H9 (cell line): ENCODE measurements at regions not wholly inside any gene's neighbourhood (a gene's known extent, or its start where the extent isn't known, plus 50 kb on each side); places are given as distances from the start of the nearest gene placed in this dataset.

Source experiments
- DNase-seq: peaks from one replicate; pipeline ENCODE4 v3.0.0-alpha.2; 2017
- H2AFZ ChIP-seq: one replicate; pipeline ENCODE4 v1.6.1; 2013; ENCODE audit warnings: mild to moderate bottlenecking, low read length, control low read depth, moderate library complexity
- H2AK5ac ChIP-seq: 2 replicates; pipeline ENCODE4 v1.6.1; 2013; ENCODE audit warnings: low read length, control low read depth, mixed read lengths; ENCODE audit not compliant: insufficient read length
- H2BK120ac ChIP-seq: one replicate; pipeline ENCODE4 v1.6.1; 2013; ENCODE audit warnings: low read depth, mild to moderate bottlenecking, low read length, control low read depth, inconsistent platforms; ENCODE audit not compliant: poor library complexity, severe bottlenecking
- H2BK12ac ChIP-seq: 2 replicates; pipeline ENCODE4 v1.6.1; 2013; ENCODE audit warnings: low read length, control low read depth, mixed read lengths, low read depth; ENCODE audit not compliant: insufficient read length
- H2BK15ac ChIP-seq: 2 replicates; pipeline ENCODE4 v1.6.1; 2013; ENCODE audit warnings: low read depth, low read length, control low read depth
- H2BK20ac ChIP-seq: one replicate; pipeline ENCODE4 v1.6.1; 2013; ENCODE audit warnings: low read depth, mild to moderate bottlenecking, low read length, control low read depth, inconsistent platforms; ENCODE audit not compliant: poor library complexity, severe bottlenecking
- H2BK5ac ChIP-seq: 2 replicates; pipeline ENCODE4 v1.6.1; 2013; ENCODE audit warnings: low read length, control low read depth, mixed read lengths; ENCODE audit not compliant: insufficient read length
- H3K14ac ChIP-seq: 2 replicates; pipeline ENCODE4 v1.6.1; 2013; ENCODE audit warnings: low read length, control low read depth; ENCODE audit not compliant: insufficient read depth
- H3K18ac ChIP-seq: 2 replicates; pipeline ENCODE4 v1.6.1; 2013; ENCODE audit warnings: low read depth, mild to moderate bottlenecking, mixed read lengths, low read length, control low read depth; ENCODE audit not compliant: insufficient read length
- H3K23ac ChIP-seq: 2 replicates; pipeline ENCODE4 v1.6.1; 2013; ENCODE audit warnings: low read length, control low read depth, mixed read lengths, low read depth; ENCODE audit not compliant: insufficient read length
- H3K23me2 ChIP-seq: 2 replicates; pipeline ENCODE4 v1.6.1; 2013; ENCODE audit warnings: low read depth, mild to moderate bottlenecking, mixed read lengths, low read length, control low read depth; ENCODE audit not compliant: insufficient read length, poor library complexity, severe bottlenecking
- H3K27ac ChIP-seq: 2 replicates; pipeline ENCODE4 v1.5.1; 2013; ENCODE audit warnings: low read length, control low read depth, mixed read lengths, low read depth; ENCODE audit not compliant: insufficient read length
- H3K27me3 ChIP-seq: 2 replicates; pipeline ENCODE4 v1.6.1; 2013; ENCODE audit warnings: low read length, control low read depth, inconsistent platforms; ENCODE audit not compliant: insufficient read depth
- H3K4ac ChIP-seq: 2 replicates; pipeline ENCODE4 v1.6.1; 2013; ENCODE audit warnings: low read depth, mild to moderate bottlenecking, control low read depth, inconsistent platforms, low read length, moderate library complexity
- H3K4me1 ChIP-seq: 2 replicates; pipeline ENCODE4 v1.6.1; 2013; ENCODE audit warnings: low read length, control low read depth, inconsistent platforms; ENCODE audit not compliant: insufficient read depth
- H3K4me2 ChIP-seq: 2 replicates; pipeline ENCODE4 v1.6.1; 2013; ENCODE audit warnings: low read length, control low read depth, mixed read lengths; ENCODE audit not compliant: insufficient read length, insufficient read depth
- H3K56ac ChIP-seq: 2 replicates; pipeline ENCODE4 v1.6.1; 2013; ENCODE audit warnings: low read depth, mild to moderate bottlenecking, mixed read lengths, low read length, control low read depth; ENCODE audit not compliant: insufficient read length
- H3K79me1 ChIP-seq: 2 replicates; pipeline ENCODE4 v1.6.1; 2013; ENCODE audit warnings: low read depth, mild to moderate bottlenecking, moderate library complexity, low read length, control low read depth, inconsistent platforms; ENCODE audit not compliant: insufficient read depth, poor library complexity, severe bottlenecking
- H3K79me2 ChIP-seq: 2 replicates; pipeline ENCODE4 v1.6.1; 2013; ENCODE audit warnings: low read length, control low read depth, inconsistent platforms; ENCODE audit not compliant: insufficient read depth
- H3K9ac ChIP-seq: 2 replicates; pipeline ENCODE4 v1.6.1; 2013; ENCODE audit warnings: low read length, control low read depth, mixed read lengths; ENCODE audit not compliant: insufficient read length; ENCODE audit errors: extremely low read depth
- H3K9me3 ChIP-seq: one replicate; pipeline ENCODE4 v1.6.1; 2013; ENCODE audit warnings: low read depth, low read length, inconsistent platforms; ENCODE audit not compliant: control insufficient read depth
- H3T11ph ChIP-seq: one replicate; pipeline ENCODE4 v1.6.1; 2013; ENCODE audit warnings: mild to moderate bottlenecking, low read length, control low read depth, inconsistent platforms
- H4K20me1 ChIP-seq: one replicate; pipeline ENCODE4 v1.6.1; 2013; ENCODE audit not compliant: control insufficient read depth, insufficient read length, insufficient read depth
- H4K5ac ChIP-seq: 2 replicates; pipeline ENCODE4 v1.6.1; 2013; ENCODE audit warnings: low read depth, mild to moderate bottlenecking, mixed read lengths, low read length, control low read depth; ENCODE audit not compliant: insufficient read length
- H4K8ac ChIP-seq: replicated peaks from 2 replicates; pipeline ENCODE4 v1.6.1; 2013; ENCODE audit warnings: low read length, control low read depth, mixed read lengths, low read depth; ENCODE audit not compliant: insufficient read length
- H4K91ac ChIP-seq: 2 replicates; pipeline ENCODE4 v1.6.1; 2013; ENCODE audit warnings: low read depth, mild to moderate bottlenecking, moderate library complexity, mixed read lengths, low read length, control low read depth; ENCODE audit not compliant: insufficient read length
- H3K27ac Mint-ChIP-seq, 3 experiments: 2 replicates in 2 of 3; 3 replicates in 1 of 3; pipeline ENCODE4 v1.8.0; 2020 to 2021; ENCODE audit warnings: mixed read lengths in 3 of 3, mild to moderate bottlenecking in 1 of 3, moderate library complexity in 1 of 3
- H3K27me3 Mint-ChIP-seq: 2 replicates; pipeline ENCODE4 v1.8.0; 2021; ENCODE audit warnings: low read depth, mild to moderate bottlenecking, moderate library complexity, mixed read lengths
- H3K36me3 Mint-ChIP-seq, 3 experiments: 2 replicates in 2 of 3; 3 replicates in 1 of 3; pipeline ENCODE4 v1.8.0; 2020 to 2021; ENCODE audit warnings: low read depth in 3 of 3, mixed read lengths in 3 of 3; ENCODE audit not compliant: insufficient read depth in 1 of 3
- H3K4me1 Mint-ChIP-seq, 2 experiments: 2 replicates each; pipeline ENCODE4 v1.8.0; 2020; ENCODE audit warnings: mixed read lengths in 2 of 2
- H3K4me3 Mint-ChIP-seq, 2 experiments: 2 replicates in 1 of 2; 3 replicates in 1 of 2; pipeline ENCODE4 v1.8.0; 2020 to 2021; ENCODE audit warnings: mild to moderate bottlenecking in 2 of 2, mixed read lengths in 2 of 2, moderate library complexity in 1 of 2
- H3K9me3 Mint-ChIP-seq, 2 experiments: 2 replicates in 1 of 2; 3 replicates in 1 of 2; pipeline ENCODE4 v1.8.0; 2020; ENCODE audit warnings: mild to moderate bottlenecking in 2 of 2, mixed read lengths in 2 of 2, moderate library complexity in 1 of 2
- CTCF ChIP-seq: fragments of 200-600 bp; sonication (generic); conservative IDR thresholded peaks from 3 replicates; pipeline ENCODE4 v1.8.0; 2021; ENCODE audit warnings: antibody characterized with exemption, mild to moderate bottlenecking
- WGBS: extraction: QIAGEN DNeasy Blood & Tissue Kit; methylation state at CpG from one replicate; pipeline ENCODE4 v1.1.7; 2013; ENCODE audit warnings: missing lambda C conversion rate, low lambda C conversion rate, mixed read lengths; ENCODE audit not compliant: insufficient read length; ENCODE audit errors: extremely low coverage; 5-methylcytosine and 5-hydroxymethylcytosine counted together

- H2BK20ac ChIP-seq: no peak overlapping the region
- no peak overlapping the region for H3K4ac ChIP-seq
- no peak overlapping the region for H3K18ac ChIP-seq
- H3K4me1 Mint-ChIP-seq: peaks cover 5% of the 10 kb centered on the region in 2 experiments
- H3K56ac ChIP-seq: no peak overlapping the region
- H2AFZ ChIP-seq: no peak overlapping the region
- no peak overlapping the region for H3T11ph ChIP-seq
- H3K79me2 ChIP-seq: no peaks in the 10 kb centered on the region
- H3K27ac ChIP-seq: no peak overlapping the region
- no peaks in the 10 kb centered on the region for H4K20me1 ChIP-seq
- H4K91ac ChIP-seq: no peak overlapping the region
- H2BK15ac ChIP-seq: no peak overlapping the region
- no peak overlapping the region for H3K4me2 ChIP-seq
- no peak overlapping the region for H4K8ac ChIP-seq
- H2BK5ac ChIP-seq: no peak overlapping the region
- DNase-seq: no peak
- H3K9me3 ChIP-seq: no peaks in the 10 kb centered on the region
- no peak overlapping the region for H4K5ac ChIP-seq
- H3K27me3 Mint-ChIP-seq: no peaks in the 10 kb centered on the region; the same call in 1 of the 2 replicates
- H2BK120ac ChIP-seq: no peak overlapping the region
- no peak overlapping the region for H3K4me3 Mint-ChIP-seq
- TF ChIP-seq CTCF: no peak
- no peaks in the 10 kb centered on the region for H3K36me3 Mint-ChIP-seq
- H2BK12ac ChIP-seq: no peak overlapping the region
- no peak overlapping the region for H2AK5ac ChIP-seq
- no peaks in the 10 kb centered on the region for H3K23me2 ChIP-seq
- no peaks in the 10 kb centered on the region for H3K79me1 ChIP-seq
- H3K27ac Mint-ChIP-seq: no peak overlapping the region
- WGBS: no CpG with 5 or more reads among the region's 2 CpGs
- H3K9me3 Mint-ChIP-seq: no peaks in the 10 kb centered on the region
- no peak overlapping the region for H3K14ac ChIP-seq
- H3K9ac ChIP-seq: no peak overlapping the region
- no peaks in the 10 kb centered on the region for H3K27me3 ChIP-seq
- H3K23ac ChIP-seq: no peak overlapping the region
- H3K4me1 ChIP-seq: no peaks in the 10 kb centered on the region
These were observed 391.1 kb upstream of the JAG1 start for GRCh38 chr20:11064946-11065345.
